ENCODE measurements at regions not wholly inside any gene's neighbourhood (a gene's known extent, or its start where the extent isn't known, plus 50 kb on each side); places are given as distances from the start of the nearest gene placed in this dataset.

DNA sequence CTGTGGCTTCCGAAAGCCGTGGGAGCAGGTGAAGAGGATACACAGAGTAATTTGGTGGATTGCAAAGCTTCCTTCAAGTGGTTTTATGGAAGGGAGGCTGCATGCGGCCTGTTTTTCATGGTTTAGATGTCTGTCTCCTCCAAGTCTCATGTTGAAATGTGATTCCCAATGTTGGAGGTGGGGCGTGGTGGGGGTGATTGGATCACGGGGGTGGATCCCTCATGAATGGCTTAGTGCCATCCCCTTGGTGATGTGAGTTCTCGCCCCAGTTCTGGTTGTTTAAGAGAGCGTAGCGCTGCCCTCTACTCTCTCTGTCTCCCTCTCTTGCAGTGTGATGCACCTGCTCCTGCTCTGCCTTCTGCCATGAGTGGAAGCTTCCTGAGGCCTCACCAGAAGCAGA, 247.8 kb upstream of the B3GAT1 start:
- TF ChIP-seq POLR2A (IDR thresholded peaks at IDR 0.05): no peak
- TF ChIP-seq, protein P1, sequence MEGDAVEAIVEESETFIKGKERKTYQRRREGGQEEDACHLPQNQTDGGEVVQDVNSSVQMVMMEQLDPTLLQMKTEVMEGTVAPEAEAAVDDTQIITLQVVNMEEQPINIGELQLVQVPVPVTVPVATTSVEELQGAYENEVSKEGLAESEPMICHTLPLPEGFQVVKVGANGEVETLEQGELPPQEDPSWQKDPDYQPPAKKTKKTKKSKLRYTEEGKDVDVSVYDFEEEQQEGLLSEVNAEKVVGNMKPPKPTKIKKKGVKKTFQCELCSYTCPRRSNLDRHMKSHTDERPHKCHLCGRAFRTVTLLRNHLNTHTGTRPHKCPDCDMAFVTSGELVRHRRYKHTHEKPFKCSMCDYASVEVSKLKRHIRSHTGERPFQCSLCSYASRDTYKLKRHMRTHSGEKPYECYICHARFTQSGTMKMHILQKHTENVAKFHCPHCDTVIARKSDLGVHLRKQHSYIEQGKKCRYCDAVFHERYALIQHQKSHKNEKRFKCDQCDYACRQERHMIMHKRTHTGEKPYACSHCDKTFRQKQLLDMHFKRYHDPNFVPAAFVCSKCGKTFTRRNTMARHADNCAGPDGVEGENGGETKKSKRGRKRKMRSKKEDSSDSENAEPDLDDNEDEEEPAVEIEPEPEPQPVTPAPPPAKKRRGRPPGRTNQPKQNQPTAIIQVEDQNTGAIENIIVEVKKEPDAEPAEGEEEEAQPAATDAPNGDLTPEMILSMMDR (IDR thresholded peaks at IDR 0.05): no peak

All from body of pancreas (tissue), 4 donors.